Stimulated activated CD4-positive, alpha-beta T cell treated with anti-CD3 and anti-CD28 coated beads, Interleukin-1b, Interleukin-23, amount 100 ng/mL, for 1 hour (primary cell): ENCODE measurements at regions not wholly inside any gene's neighbourhood (a gene's known extent, or its start where the extent isn't known, plus 50 kb on each side); places are given as distances from the start of the nearest gene placed in this dataset.

Experiments
- DNase-seq, 2 donors: peaks; one replicate each; pipeline ENCODE4 v3.0.0-alpha.2; 2020; ENCODE audit warnings: low read depth in 2 of 2

DNA sequence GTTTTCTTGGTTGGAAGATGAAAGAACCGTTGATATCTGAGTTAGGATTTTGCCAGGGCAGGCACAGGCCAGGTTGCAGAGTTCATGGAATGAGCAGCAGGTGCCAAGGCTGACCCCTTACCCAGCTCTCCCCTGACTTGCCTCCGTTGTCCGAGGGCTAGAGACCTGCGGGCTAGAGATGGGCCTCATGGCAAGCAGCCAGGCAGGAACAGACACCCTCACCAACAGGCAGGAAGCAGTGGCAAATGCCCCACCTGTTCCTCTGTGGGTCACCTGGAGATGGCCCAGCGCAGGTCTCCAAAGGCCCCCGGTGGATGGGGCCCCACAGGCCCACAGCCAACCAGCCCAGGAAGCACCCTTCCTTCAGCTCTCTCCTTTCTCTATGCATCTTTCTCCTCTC, 186.7 kb upstream of the PMEPA1 start:
- DNase-seq, result no peak

DNA sequence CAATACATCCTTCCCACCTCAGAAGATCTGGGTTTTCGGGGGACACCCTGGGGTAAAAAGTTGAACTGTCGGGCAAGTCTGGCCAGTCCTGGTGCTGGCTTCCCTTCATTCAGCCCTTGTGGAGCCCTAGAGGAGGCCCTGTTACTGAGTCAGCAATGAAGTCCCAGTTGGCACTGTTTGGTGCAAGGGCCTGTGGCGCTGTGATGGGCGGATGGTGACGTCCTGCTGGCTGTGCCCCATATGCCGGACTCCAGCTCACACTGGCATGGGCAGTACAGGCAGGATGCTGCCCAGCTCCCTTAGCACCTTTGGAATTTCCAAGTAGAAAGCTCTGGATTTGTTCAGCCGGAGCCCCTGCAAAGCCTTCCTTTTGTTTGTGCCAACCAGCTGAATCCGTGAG, 186.2 kb upstream of the PMEPA1 start:
- DNase-seq, result no peak

DNA sequence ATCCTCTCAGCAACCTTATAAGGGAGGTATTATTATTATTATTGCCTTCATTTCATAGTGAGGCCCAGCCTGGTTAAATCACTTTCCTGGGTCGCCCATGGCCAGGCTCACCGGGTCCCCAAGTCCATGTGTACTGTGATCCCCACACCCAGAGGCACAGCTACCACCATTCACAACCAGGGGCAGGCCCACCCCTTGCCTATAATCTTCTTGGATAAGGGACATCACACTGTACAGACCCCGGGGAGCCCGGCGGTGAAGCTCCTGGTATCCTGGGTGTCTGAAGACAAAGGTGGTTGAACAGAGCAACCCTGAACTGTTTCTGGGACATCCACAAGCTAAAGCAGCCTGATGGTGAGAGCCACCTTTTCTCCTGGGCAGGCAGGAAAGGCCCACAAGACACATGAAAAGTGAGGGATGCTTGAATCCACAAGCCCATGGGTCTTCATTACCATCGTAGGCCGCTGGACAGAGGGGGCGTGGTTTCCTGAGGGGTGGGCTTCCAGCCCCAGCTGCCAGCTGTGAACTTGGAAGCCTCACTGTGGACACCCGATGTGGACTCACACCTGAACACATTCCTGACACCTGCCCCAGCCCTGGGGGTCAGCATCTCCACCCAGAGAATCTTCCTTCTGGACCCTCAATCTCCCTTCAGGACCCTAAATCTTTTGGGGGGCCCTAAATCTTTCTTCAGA, 185.5 kb upstream of the PMEPA1 start:
- no peak for DNase-seq

DNA sequence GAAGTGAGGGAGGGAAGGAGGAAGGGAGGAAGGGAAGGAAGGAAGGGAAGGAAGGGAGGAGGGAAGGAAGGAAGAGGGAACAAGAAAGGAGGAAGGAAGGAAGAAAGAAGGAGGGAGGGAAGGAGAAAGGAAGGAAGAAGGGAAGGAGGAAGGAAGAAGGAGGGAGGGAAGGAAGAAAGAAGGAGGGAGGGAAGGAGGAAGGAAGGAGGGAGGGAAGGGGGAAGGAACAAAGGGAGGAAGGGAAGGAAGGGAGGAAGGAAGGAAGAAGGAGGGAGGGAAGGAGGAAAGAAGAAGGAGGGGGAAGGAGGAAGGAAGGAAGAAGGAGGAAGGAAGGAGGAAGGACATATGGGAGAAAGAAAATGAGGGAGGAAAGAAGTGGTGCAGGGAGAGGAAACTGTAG, 184.7 kb upstream of the PMEPA1 start:
- no peak for DNase-seq

DNA sequence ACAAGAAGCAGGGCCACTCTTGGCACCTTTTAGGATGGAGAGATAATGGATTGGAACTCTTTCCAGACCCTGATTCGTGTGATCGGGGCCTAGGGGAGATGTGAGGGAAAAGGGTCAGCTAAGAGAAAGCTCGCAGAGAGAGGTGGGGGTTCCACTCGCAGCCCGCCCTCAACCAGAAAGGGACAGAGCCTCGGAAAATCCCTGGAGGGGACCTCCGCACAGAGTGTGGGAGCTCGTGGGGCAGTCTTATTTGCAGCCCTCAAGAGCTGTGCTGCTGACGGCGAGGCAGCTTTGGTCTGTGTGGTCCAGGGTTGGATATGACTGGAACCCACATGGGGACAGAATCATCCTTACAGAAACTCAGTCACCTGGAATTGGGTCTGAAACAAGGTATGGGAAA, 184.3 kb upstream of the PMEPA1 start:
- no peak for DNase-seq

DNA sequence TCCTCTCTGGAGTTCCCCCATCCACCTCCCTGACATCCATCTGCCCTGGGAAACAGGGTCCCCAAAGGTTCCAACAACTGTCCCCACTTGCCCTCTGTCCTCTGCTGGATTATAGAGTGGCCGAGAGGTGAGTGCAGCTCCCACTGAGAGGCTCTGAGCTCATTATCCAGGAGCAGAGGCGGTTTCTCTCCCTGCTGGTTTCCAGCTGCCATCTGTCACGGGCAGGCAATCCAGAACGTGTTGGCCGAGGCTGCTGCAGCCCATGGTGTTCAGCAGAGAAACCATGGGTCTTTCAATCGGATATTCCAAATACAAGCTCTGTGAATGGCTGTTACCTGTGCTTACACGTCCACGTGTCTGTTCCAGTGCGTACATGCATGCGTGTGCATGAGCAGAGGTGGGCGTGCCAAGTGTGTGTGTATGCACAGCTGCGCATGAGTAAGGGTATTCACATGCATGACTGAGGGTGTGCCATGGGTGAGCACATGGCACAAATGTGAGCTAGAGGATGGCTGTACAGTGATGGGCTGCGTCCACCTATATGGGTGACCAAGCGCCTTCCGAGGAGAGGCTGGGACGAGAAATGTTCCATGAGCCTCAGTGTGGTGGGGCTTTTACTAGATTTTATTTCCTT, 183.7 kb upstream of the PMEPA1 start:
- DNase-seq, result no peak

DNA sequence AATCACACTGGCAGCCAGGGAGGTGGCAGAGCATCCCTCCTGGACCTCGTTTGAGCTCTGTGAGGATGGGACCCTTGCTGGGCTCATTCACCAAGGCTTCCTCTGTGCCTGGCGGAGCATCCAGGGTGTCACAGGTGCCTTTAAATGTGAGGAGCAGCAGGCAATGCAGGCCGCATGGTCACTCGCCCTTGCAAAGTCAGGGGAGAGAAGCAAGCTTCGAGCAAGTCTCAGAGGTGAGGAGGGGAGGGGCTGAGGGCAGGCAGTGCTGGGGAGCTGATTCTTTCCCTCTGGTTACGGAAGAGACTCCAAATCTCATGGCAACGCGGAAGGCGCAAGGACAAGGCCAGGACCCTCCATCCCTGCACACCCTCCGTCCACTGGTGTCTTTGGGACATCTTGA, 182.7 kb upstream of the PMEPA1 start:
- DNase-seq, result no peak

DNA sequence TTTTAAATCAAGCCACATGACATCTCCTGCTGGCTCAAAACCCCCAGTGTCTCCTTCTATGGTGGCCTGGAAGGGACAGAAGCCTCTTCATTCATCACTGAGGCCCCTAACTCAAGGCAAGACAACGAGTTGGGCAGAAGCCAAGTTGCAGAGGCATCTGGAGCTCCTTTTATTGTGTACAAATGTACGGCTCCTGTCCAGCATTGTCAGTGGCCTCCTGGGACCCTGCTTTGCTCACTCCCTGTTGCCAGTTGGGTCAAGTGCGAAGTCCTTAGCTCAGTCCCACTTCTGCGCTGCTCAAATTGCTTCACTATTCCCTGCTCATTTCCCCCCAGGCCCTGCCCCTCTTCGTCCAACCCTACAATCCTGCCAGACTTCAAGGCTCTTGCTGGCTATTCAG, 181.2 kb upstream of the PMEPA1 start:
- DNase-seq, result no peak

DNA sequence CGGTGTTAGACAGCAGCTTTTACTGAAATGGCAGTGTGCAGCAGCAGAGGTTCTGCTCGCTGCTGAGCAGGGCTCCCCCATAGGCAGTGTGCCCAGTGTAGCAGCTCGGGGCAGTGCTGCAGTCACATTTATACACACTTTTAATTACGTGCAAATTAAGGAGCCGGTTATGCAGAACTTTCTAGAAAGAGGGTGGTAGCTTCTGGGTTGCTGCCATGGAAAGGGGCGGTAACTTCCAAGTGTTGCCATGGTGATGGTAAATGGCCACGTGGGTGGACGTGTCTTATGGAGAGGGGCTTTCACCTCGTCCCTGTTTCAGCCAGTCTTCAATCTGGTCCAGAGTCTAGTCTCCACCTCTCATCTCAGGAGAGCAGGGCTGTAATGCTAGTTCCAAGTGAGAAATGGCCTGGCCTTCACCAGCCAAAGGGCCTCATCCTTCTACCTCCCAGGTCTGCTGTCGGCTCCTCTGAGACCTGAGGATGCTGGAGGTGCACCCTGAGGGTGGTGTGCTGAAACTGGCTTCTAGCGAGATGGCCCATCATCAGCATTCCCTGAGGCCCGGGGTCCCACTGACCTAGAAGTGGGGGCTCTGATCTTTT, 180.5 kb upstream of the PMEPA1 start:
- no peak for DNase-seq

DNA sequence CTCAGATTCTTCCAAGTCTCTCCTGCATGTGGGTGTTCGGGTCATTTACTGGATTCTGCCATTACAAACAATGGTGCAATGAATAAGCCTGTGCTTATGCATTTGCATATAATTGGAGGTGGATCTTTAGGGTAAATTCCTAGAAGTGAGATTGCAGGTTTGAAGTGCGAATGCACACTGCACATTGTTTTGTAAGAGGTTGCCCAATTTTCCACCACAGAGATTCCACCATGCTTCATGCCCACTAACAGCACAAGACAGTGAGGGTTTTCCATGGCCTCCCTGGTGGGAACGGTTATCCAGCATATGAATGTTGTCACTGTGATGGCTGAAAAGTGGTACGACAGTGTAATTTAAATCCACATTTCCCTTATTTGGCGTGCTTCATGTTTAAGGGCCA, 178.8 kb upstream of the PMEPA1 start:
- DNase-seq, result no peak

DNA sequence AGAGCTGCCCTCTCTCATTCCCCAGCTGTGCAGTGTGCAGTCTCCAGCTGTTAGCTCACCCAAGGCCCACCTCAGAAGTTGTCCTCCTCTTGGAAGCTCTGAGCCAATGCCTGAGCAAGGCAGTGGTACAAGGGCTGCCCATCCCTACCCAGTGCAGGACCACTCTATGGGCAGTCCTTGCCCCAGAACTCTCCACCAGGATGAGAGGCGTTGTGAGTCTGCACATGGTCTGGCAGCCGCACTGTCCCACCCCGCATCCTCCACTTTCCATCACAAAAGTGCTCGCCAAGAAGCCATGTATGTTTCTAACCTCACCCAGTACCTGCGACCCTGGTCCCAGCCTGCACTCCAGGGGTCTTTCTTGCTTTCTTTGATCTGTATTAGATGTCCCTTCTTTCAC, 175.1 kb upstream of the PMEPA1 start:
- no peak for DNase-seq

DNA sequence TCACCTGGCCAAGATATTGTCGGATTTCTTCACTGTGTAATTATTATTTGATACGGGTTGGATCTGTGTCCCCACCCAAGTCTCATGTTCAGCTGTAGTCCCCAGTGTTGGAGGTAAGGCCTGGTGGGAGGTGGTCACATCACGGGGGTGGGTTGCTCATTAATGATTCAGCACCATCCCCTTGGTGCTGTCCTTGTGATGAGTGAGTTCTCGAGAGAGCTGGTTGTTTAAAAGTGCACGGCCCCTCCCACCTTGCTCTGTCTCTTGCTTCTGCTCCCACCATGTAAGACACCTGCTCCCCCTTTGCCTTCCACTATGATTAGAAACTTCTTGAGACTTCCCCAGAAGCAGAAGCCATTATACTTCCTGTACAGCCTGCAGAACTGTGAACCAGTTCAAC, 173.9 kb upstream of the PMEPA1 start:
- DNase-seq, result no peak

DNA sequence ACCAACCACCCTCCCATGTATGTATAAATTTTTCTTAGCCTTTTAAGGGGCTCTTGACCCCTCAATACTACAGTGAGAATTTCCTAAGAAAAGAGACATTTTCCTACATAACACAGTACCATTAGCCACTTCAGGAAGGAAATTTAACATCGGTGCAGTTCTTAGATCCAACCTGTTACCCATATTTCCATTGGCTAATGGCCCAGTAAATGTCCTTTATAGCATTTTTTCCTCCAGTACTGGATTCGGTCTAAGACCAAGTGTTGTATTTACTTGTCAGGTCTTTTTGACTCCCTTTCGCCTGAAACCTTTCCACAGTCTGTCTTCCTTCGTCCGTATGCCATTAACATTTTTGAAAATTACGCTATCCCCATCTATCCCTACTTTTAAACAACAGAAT, 173.4 kb upstream of the PMEPA1 start:
- DNase-seq, result no peak

DNA sequence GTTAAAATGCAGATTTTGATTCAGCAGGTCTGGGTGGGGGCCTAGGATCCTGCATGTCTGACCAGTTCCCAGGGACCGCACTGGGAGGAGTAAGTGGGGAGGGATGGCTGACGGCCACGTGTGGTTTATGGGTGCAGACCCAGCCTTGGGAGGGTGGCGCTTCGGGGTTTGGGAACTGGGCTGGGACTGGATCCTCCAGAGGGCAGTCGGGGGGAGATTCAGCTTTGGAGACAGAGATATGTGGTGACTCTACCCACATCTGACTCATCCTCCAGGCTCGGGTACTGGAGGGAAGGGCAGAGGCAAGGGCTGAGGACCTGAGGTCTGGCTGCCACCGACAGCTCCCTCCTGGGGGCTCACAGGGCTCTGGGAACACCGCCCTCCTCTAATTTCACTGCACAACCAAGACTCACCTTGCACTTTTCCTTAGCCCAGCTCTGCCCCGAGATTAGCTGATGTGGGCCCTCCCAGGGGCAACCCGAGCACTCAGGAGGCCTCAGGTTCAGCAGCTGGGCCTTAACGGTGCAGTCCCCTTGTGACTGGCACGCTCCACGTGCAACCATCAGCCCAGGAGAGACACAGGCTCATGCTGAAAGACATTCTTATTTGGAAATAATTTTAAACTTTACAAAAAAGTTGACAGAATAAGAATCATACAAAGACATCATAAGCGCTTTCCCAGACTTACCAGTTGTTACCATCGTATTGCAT, 172.8 kb upstream of the PMEPA1 start:
- no peak for DNase-seq

DNA sequence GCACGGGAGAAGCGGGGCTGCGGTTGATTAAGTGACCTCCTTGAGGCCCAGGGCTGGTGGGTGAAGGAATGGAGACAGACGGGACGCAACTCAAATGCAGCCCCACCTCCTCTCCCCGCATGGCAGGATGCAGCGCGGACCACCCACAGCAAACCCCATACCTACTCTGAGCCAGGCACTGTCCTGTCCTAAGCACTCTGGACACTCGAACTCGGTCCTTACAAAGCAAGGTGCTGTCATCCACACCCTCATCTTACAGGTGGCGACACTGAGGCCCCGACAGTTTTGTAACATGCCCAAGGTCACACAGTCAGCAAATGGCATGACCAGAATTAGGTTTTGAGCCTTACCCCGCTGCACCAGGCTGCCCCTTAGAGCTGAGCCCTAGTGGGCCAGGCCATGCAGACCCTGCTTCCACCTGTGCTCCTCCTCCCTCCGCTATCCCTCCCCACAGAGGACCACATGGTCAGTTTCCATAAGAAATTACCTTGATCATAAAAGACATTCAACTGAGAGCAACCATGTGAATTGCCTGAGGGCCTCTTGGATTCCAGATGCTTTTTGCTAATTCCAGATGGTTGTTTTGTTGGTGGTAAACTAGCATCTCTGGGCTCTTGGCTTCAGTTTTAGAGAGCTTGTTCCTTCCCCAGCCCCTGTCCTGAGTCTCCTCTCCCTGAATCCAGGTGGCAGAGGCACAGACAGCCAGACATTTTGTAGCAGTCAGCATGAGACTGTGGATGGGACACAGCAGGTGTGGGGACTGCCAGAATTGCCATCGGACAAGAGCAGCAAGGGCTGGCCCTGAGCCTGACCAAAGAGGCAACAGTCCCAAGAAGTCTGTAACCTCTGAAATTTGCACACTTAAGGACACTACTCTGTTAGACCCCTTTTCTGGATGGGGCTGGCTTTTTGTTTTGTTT, 171.9 kb upstream of the PMEPA1 start:
- DNase-seq, result no peak

DNA sequence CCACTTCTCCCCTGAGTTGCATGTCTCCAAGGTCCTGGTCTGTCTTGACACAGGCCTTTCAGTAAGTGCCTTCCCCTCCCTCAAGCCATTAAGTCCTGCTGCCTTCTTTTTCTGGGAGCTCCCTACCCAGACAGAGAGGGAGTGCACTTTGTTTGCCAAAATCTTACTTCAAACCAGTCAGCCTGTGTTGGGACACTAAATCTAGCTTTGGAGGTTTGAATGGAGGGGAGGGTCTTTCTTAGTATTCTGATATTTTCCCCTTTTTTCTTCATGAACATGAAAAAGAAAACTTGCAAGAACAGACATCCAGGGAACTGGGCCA, 170.7 kb upstream of the PMEPA1 start:
- DNase-seq, result no peak

DNA sequence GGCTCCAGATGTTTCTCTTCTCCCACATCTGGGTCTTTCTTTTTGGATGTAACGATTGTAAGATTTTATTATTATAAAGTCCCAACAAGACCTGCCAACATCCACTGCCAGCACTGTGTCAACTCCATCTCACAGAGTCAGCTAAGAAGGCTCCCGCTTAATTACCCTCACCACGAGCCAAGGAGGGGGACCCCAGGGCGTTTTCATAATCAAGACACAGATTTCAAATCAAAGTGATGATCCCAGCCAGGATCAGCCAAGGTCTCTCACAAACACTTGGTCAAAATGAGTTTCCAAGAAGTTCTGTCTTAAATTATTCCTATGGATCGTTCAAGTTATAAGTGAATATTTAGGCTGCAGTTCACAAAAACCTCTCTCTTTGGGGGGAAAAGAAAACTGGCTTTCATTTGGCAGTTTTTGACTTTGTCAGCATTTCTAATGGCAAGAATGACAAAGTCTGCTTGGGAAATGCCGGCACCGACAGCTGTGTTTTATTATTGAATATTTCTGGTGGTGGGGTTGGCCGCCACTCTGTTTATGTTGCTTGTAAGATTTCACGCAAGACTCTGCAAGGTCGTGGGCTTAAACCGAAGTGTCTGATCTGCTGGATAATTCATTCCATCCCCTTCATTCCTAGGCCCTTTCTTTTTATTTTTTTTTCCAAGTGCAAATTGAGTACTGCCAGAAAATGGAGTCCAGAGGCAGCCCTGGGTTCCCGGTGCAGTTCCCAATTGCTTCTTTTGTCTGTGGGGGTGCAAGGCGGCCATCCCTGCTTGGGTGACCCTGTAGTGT, 170.2 kb upstream of the PMEPA1 start:
- no peak for DNase-seq

DNA sequence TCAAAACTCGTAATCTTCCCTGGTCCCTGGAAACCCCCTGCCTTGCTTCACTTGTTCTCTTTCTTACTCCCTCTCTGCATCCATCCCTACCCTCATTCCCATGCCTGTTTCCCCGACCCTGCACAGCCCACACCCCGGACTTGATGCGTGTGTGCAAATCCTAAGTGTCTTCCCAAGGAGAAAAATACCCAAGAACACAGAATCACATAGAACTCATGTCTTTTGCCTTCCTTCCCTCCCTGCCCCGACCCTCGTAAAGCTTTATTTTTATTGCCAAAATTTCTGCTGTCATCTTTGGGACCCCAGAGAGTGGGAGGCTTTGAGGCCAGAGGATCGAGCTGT, 169.6 kb upstream of the PMEPA1 start:
- no peak for DNase-seq

DNA sequence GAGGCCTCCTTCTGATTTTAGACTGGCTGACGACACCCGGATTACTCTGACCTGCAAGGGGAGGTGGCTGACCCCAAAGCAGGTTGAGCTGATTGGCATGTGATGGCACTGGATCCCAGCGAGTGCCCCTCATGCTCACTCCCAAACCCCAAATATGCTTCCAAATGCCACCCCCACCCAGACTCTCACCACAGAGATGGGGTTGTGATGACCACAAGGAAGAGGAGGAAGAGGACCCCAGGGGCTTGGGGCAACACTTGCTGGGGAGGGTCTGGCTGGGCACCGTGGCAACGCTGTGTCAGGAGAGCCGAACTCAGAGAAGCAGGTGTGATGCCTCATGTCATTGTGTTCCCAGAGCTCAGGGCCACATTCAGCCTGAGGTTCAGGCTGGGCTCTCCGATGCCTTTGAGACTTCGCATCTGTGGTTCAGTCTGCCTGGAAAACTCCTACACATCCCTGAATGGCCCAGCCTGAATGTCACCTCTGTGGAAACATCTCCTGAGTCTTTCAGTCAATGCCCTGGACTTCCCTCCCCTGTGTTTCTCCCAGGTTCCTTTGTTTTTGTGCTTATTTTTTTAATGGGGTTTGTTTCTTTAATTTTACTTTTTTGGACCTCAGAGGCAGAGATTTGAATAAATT, 169.1 kb upstream of the PMEPA1 start:
- no peak for DNase-seq

DNA sequence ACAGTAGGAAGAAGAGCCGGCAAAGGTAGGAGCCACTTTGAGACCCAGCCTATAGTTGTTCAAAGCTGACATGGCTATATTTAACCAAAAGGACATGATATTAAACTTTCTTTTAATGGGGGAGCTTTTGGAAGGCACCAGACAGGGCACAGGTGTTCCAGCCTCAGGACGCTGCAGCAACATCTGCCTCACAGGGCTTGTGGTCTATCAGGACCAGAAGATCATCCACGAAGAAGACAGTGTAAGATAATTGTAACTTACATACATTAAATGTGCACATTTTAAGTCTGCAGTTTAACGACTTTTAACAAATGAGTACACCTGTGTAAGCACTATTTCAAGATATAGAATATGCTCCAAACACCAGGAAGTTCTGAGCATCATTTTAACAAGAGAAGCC, 168.2 kb upstream of the PMEPA1 start:
- DNase-seq, result no peak
